ENCODE measurements at regions not wholly inside any gene's neighbourhood (a gene's known extent, or its start where the extent isn't known, plus 50 kb on each side); places are given as distances from the start of the nearest gene placed in this dataset.

GRCh38 chr12:93959657-93960056, 188.7 kb upstream of the PLXNC1 start:
- TF ChIP-seq EZH2 (IDR thresholded peaks at IDR 0.05; ENCODE audit: insufficient read depth, poor library complexity, severe bottlenecking): no peak
- no peak for TF ChIP-seq EZH2phosphoT487 (IDR thresholded peaks at IDR 0.05; ENCODE audit: insufficient read depth, low read depth)

All from GM23248 (cell line).